ENCODE measurements at regions not wholly inside any gene's neighbourhood (a gene's known extent, or its start where the extent isn't known, plus 50 kb on each side); places are given as distances from the start of the nearest gene placed in this dataset.

GRCh38 chr2:15825276-15825980 is 114.9 kb upstream of the MYCN start:
- H3K36me3 Mint-ChIP-seq: no peaks in the 10 kb centered on the region
- no peak for TF ChIP-seq CTCF (conservative IDR thresholded peaks at IDR 0.05)
- peak overlapping the region; percentile 71 for H3K4me3 Mint-ChIP-seq
- peaks cover 16% of the 10 kb centered on the region for H3K4me1 Mint-ChIP-seq (ENCODE audit: unreplicated experiment)
- peaks cover 3% of the 10 kb centered on the region for H3K27me3 Mint-ChIP-seq
- H3K27ac Mint-ChIP-seq: peak overlapping the region; percentile 73
- DNase-seq (ENCODE audit: extremely low spot score, unreplicated experiment): no peak
- peaks cover 4% of the 10 kb centered on the region for H3K9me3 Mint-ChIP-seq

DNA sequence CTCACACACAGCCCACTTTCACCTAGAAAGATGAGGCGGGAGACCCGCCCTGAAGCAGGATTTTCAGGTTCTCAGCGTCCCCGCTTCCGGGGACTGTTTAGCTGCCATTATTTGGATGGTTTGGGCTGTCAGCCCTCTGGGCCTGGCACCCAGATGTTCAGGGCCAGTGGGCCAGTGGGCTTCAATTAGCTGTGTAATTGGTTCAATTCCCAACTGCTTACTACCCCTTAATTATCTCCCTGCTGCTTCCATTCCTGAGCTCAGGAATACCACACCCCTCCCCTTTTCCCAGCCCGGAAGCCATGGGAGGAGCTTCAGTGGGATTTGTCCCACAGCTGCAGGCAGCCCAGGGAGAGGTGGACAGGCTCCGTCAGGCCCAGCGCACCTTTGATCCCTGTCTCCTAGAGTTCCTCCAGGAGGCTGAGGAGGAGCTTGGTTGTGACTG is 114.1 kb upstream of the MYCN start:
- Mint-ChIP-seq H3K4me1 (ENCODE audit: unreplicated experiment) (peaks cover 15% of the 10 kb centered on the region), H3K36me3 (no peaks in the 10 kb centered on the region), H3K4me3 (no peak overlapping the region), H3K27me3 (peaks cover 3% of the 10 kb centered on the region), H3K27ac (peak overlapping the region; percentile 73), H3K9me3 (peaks cover 4% of the 10 kb centered on the region)
- TF ChIP-seq CTCF (conservative IDR thresholded peaks at IDR 0.05): no peak
- DNase-seq (ENCODE audit: extremely low spot score, unreplicated experiment): no peak

DNA sequence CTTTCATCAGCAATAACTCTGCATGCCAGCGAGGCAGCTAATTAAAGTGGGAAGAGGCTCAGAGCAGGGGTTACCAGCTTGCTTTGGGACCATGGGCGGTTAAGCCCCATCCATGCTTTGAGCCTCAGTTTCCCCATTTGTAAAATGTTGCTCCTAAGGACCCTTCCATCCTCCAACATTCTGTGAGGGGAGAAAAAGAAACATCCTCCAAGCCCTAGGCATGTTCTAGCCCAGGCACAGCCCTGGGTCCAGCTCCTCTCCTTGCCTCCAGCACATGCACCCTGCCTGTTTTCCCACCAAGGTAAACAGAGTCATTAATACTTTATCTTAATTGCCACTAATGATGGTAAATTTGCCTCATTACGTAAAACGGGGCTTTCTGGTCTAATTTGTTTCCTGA is 113.3 kb upstream of the MYCN start:
- Mint-ChIP-seq H3K27me3 (peaks cover 3% of the 10 kb centered on the region), H3K4me1 (ENCODE audit: unreplicated experiment) (peaks cover 16% of the 10 kb centered on the region), H3K4me3 (no peak overlapping the region), H3K36me3 (no peaks in the 10 kb centered on the region), H3K9me3 (peaks cover 4% of the 10 kb centered on the region), H3K27ac (no peak overlapping the region)
- TF ChIP-seq CTCF (conservative IDR thresholded peaks at IDR 0.05): no peak
- no peak for DNase-seq (ENCODE audit: extremely low spot score, unreplicated experiment)

GRCh38 chr2:15828576-15828975 is 111.8 kb upstream of the MYCN start:
- DNase-seq (ENCODE audit: extremely low spot score, unreplicated experiment): no peak
- Mint-ChIP-seq H3K4me3 (no peak overlapping the region), H3K27ac (no peak overlapping the region), H3K9me3 (peaks cover 4% of the 10 kb centered on the region), H3K4me1 (ENCODE audit: unreplicated experiment) (peaks cover 14% of the 10 kb centered on the region), H3K36me3 (no peaks in the 10 kb centered on the region), H3K27me3 (peaks cover 3% of the 10 kb centered on the region)
- no peak for TF ChIP-seq CTCF (conservative IDR thresholded peaks at IDR 0.05)

DNA sequence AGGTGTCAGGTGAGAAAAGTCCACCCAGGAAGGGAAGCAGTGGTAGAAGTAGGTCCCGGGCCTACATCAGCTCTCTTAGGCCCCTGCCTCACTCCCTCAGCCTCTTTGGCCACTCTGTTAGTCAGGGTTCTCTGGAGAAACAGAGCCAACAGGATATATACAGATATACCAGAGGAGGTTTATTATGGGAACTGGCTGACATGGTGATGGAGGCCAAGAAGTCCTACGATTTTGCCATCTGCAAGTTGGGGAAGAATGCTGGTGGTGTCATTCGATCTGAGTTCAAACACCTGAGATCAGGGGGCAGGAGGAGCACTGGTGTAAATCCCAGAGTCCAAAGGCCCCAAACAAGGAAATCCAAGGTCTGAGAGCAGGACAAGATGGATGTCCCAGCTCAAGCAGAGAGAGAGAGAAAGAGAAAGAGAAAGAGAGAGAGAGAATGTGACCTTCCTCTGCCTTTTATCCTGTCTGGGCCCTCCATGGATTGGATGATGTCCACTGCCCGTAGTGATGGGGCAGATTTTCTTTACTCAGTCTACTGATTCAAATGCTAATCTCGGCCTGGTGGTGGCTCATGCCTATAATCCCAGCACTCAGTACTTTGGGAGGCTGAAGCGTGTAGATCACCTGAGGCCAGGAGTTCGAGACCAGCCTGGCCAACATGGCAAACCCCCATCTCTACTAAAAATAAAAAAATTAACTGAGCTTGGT is 111.1 kb upstream of the MYCN start:
- H3K36me3 Mint-ChIP-seq: no peaks in the 10 kb centered on the region
- peaks cover 14% of the 10 kb centered on the region for H3K4me1 Mint-ChIP-seq (ENCODE audit: unreplicated experiment)
- peaks cover 3% of the 10 kb centered on the region for H3K27me3 Mint-ChIP-seq
- DNase-seq (ENCODE audit: extremely low spot score, unreplicated experiment): no peak
- no peak for TF ChIP-seq CTCF (conservative IDR thresholded peaks at IDR 0.05)
- no peak overlapping the region for H3K27ac Mint-ChIP-seq
- H3K4me3 Mint-ChIP-seq: no peak overlapping the region
- H3K9me3 Mint-ChIP-seq: peaks cover 4% of the 10 kb centered on the region

Measured in type B pancreatic cell (in vitro differentiated cells).